AG09319 (cell line): ENCODE measurements at regions not wholly inside any gene's neighbourhood (a gene's known extent, or its start where the extent isn't known, plus 50 kb on each side); places are given as distances from the start of the nearest gene placed in this dataset.

Experiments used
- DNase-seq: peaks from one replicate; pipeline ENCODE4 v3.0.0-alpha.2; 2010; ENCODE audit warnings: low read depth; ENCODE audit errors: extremely low read depth
- TF ChIP-seq, protein P1 (sequence below): IDR thresholded peaks from 2 replicates; pipeline ENCODE4 v1.5.1; 2011; ENCODE audit warnings: low read depth, mild to moderate bottlenecking, inconsistent platforms, low read length, moderate library complexity

DNA sequence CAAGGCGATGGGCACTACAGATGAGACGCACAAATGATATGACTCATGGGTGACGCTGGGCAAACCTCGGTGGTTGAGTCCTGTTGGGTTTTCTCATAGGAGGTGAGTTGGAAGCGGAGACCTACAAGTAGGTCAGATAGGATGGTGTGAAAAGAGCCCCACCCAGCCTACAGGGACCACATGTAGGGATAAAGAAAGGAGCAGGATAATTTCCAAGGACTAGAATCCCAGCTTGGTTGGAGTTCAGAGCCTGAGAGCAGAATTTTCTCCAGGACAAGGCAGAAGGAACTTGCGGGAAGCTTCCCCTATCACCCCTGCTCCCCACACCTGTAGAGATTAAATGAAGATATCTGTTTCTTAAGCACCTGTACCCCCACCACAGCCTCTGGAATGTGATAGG, 489.7 kb upstream of the CDH4 start:
- DNase-seq: no peak
- TF ChIP-seq, protein P1, sequence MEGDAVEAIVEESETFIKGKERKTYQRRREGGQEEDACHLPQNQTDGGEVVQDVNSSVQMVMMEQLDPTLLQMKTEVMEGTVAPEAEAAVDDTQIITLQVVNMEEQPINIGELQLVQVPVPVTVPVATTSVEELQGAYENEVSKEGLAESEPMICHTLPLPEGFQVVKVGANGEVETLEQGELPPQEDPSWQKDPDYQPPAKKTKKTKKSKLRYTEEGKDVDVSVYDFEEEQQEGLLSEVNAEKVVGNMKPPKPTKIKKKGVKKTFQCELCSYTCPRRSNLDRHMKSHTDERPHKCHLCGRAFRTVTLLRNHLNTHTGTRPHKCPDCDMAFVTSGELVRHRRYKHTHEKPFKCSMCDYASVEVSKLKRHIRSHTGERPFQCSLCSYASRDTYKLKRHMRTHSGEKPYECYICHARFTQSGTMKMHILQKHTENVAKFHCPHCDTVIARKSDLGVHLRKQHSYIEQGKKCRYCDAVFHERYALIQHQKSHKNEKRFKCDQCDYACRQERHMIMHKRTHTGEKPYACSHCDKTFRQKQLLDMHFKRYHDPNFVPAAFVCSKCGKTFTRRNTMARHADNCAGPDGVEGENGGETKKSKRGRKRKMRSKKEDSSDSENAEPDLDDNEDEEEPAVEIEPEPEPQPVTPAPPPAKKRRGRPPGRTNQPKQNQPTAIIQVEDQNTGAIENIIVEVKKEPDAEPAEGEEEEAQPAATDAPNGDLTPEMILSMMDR: no peak

DNA sequence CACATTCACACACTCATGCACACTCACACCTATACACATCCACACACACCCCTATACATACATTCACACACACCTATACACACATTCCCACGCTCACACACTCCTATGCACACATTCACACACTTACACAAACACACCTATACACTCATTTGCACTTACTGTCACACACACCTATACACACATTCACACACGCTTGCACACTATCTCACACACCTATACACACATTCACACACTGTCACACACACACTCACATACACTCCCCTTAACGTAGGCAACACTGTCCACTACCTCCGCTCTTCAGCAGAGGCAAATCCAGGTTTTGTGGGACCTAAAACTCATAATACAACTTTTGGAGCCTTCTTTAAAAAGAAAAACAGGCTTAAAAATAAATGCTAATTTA, 487.7 kb upstream of the CDH4 start:
- TF ChIP-seq, protein P1: no peak
- DNase-seq: no peak

DNA sequence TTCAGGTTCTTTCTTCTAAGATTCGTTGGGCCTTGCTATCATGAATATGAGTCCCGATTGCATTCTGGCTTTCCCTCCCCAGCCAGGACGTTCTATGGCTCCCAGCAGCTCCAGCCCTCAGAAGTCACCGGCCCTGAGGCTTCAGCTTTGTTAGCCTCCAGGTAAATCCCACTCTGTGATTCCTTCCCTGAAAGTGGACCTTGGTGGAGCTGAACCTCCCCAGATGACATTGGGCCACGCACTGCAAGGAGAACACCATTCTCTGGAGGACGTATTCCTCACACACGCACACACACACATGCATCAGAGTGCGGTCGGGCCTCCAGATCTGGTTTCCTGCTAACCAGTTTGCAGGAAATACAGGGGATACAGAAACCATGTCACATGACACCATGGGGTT, 487.3 kb upstream of the CDH4 start:
- no peak for DNase-seq
- TF ChIP-seq, protein P1: no peak

DNA sequence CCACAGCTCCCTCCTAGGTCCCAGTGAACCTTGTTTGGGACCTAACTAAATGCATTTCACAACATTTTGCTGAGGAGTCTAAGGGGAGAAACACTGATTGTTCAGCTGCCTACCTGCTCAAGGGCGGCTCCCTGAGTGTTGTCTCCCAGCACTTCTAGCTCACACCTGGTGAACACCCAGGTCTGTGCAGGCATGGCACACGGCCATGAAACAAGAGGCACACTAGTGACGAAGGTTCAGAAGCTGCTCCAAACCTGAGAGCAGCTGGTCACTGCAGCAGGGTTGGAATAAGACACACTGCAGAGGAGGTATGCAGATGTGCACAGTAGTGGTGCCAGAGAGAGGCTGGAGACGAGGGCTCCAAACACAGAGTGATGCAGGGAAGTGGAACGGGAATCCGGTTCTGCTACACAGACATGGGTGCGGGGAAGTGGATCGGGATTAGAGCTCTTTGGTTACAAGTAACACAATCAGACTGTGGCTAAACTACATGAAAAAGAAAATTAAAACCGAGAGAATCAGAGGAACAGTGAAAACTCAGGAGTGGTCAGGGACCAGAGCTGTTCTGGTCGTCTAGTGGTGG, 486.1 kb upstream of the CDH4 start:
- DNase-seq: no peak
- TF ChIP-seq, protein P1: no peak

DNA sequence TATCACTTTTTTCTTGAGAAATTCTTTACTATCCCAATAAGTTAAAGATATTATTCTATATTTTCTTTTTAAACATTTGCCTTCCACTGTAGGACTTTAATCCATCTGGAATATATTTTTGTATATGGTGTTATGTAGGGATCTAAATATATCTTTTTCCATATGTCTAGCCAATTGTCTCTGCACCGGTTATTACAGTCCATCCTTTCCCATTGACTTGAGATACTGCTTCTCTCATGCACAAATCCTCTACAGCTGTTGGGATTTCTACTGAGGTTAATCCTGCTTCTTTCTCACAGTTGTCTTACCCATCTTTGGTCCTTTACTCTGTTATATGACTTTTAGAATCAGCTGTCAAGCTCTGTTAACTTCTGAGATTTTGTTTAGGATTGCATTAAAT, 483.8 kb upstream of the CDH4 start:
- TF ChIP-seq, protein P1: no peak
- DNase-seq: no peak

DNA sequence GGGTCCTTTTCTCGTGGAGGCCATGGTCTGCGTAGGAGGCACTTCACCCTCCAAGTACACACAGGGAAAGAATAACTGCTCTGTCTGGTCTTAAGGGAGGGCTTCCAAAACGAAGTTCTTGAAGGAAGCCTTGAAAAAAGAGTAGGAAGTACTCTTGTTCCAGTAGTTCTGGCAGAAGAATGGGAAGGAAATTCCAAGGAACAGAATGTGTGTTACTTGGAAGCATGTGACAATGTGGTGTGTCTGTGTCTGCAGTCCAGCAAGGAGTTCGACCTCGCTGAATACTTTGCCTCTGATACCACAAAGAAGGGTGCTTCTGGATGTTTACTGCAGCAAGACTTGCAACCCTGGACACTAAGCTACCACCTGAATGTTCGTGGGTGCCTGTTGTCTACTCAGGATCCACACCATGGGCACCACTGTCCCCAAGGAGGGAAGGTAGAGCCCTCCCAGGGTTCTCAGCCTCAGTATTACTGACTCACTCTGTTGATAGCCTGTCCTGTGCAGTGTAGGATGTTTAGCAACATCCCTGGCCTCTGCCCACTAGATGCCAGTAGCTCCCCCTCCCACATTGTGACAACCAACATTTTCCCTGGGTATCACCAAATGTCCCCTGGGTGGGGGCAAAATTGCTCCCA, 471.6 kb upstream of the CDH4 start:
- TF ChIP-seq, protein P1: no peak
- no peak for DNase-seq

DNA sequence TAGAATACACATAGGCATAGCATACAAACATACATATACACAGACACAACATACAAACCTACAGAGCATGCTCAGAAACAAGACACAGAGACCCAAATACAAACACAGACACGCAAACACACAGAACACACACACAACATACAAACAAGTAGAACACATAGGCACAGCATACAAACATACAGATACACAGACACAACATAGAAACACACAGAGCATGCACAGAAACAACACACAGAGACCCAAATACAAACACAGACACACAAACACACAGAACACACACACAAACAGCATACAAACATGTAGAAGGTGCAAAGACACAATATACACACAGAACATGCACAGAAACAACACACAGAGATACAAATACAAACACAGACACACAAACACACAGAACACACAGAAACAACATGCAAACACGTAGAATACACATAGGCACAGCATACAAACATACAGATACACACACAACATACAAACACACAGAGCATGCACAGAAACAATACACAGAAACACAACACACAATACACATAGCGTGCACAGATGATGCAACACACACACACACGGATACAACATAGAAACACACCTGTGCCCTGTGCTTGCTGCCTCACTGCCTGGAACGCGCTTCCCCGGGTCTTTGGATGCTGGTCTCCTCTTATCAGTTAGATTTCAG, 469.0 kb upstream of the CDH4 start:
- TF ChIP-seq, protein P1: no peak
- no peak for DNase-seq
